ENCODE measurements at regions not wholly inside any gene's neighbourhood (a gene's known extent, or its start where the extent isn't known, plus 50 kb on each side); places are given as distances from the start of the nearest gene placed in this dataset.
A peak's percentile ranks its signal among the peaks of the same experiment; 100 is the strongest.

GRCh38 chr5:18393565-18394442 lies 759.5 kb downstream of the TAF11L14 start:
- H4K8ac ChIP-seq (replicated peaks; ENCODE audit: insufficient read length, low read depth, low read length) = no peak overlapping the region
- no peak overlapping the region for H2BK15ac ChIP-seq (ENCODE audit: low read depth, low read length)
- no peaks in the 10 kb centered on the region for H3K9me3 ChIP-seq (ENCODE audit: control insufficient read depth, low read depth, low read length)
- H3K27me3 ChIP-seq (ENCODE audit: insufficient read depth, low read length) = no peaks in the 10 kb centered on the region
- H4K5ac ChIP-seq (ENCODE audit: insufficient read length, low read depth, low read length) = no peak overlapping the region
- no peak overlapping the region for H3K14ac ChIP-seq (ENCODE audit: insufficient read depth, low read length)
- no peak overlapping the region for H3K4me2 ChIP-seq (ENCODE audit: insufficient read depth, insufficient read length, low read length)
- no peak overlapping the region for H4K91ac ChIP-seq (ENCODE audit: insufficient read length, low read depth, low read length)
- H3K4me1 ChIP-seq (ENCODE audit: insufficient read depth, low read length) = peaks cover 6% of the 10 kb centered on the region; the same call in 1 of the 2 replicates
- H3K23me2 ChIP-seq (ENCODE audit: insufficient read length, low read depth, low read length, poor library complexity, severe bottlenecking) = no peaks in the 10 kb centered on the region
- no peaks in the 10 kb centered on the region for H3K79me1 ChIP-seq (ENCODE audit: insufficient read depth, low read depth, low read length, poor library complexity, severe bottlenecking)
- H2AK5ac ChIP-seq (ENCODE audit: insufficient read length, low read length) = no peak overlapping the region
- H2BK12ac ChIP-seq (ENCODE audit: insufficient read length, low read depth, low read length) = no peak overlapping the region
- H3K27ac Mint-ChIP-seq = peak overlapping the region in 2 of 3 experiments; percentile 39 to 75; a peak in 4 of 7 replicates
- H3K9ac ChIP-seq (ENCODE audit: extremely low read depth, insufficient read length, low read length) = no peak overlapping the region
- H3T11ph ChIP-seq (ENCODE audit: low read length) = no peak overlapping the region
- no peak overlapping the region for H3K56ac ChIP-seq (ENCODE audit: insufficient read length, low read depth, low read length)
- peak; percentile 82 for DNase-seq
- H3K79me2 ChIP-seq (ENCODE audit: insufficient read depth, low read length) = no peaks in the 10 kb centered on the region
- no peak overlapping the region; a peak in 1 of 5 replicates for H3K4me3 Mint-ChIP-seq
- WGBS (ENCODE audit: extremely low coverage, insufficient read length, low lambda C conversion rate) = no CpG with 5 or more reads among the region's 17 CpGs
- no peak overlapping the region for H2BK20ac ChIP-seq (ENCODE audit: low read depth, low read length, poor library complexity, severe bottlenecking)
- peaks cover 19 to 32% of the 10 kb centered on the region in 2 experiments for H3K4me1 Mint-ChIP-seq
- no peak overlapping the region for H2BK5ac ChIP-seq (ENCODE audit: insufficient read length, low read length)
- peak overlapping the region; percentile 1 for H3K18ac ChIP-seq (ENCODE audit: insufficient read length, low read depth, low read length)
- no peak overlapping the region for H3K4ac ChIP-seq (ENCODE audit: low read depth, low read length)
- H4K20me1 ChIP-seq (ENCODE audit: control insufficient read depth, insufficient read depth, insufficient read length) = no peaks in the 10 kb centered on the region
- peaks cover 0 to 2% (median 0%) of the 10 kb centered on the region in 3 experiments; a peak in 2 of 7 replicates for H3K36me3 Mint-ChIP-seq (ENCODE audit: insufficient read depth in 1 of 3, low read depth in 3 of 3)
- no peak overlapping the region for H3K23ac ChIP-seq (ENCODE audit: insufficient read length, low read depth, low read length)
- H3K27me3 Mint-ChIP-seq (ENCODE audit: low read depth) = no peaks in the 10 kb centered on the region
- H3K27ac ChIP-seq (ENCODE audit: insufficient read length, low read depth, low read length) = no peak overlapping the region
- H2AFZ ChIP-seq (ENCODE audit: low read length) = no peak overlapping the region
- H2BK120ac ChIP-seq (ENCODE audit: low read depth, low read length, poor library complexity, severe bottlenecking) = no peak overlapping the region
- no peaks in the 10 kb centered on the region; a peak in 1 of 5 replicates for H3K9me3 Mint-ChIP-seq
- peak; percentile 97 for TF ChIP-seq CTCF (conservative IDR thresholded peaks at IDR 0.05)

Measured in H9 (cell line).